Upper lobe of right lung (tissue), 1 donor: ENCODE measurements at regions not wholly inside any gene's neighbourhood (a gene's known extent, or its start where the extent isn't known, plus 50 kb on each side); places are given as distances from the start of the nearest gene placed in this dataset.

Experiments
- ATAC-seq: fragments of 200-7000 bp; cut with Tn5 transposase; one replicate; pipeline ENCODE4 v1.9.1; 2020; ENCODE audit warnings: mild to moderate bottlenecking, moderate library complexity
- DNase-seq: peaks from one replicate; pipeline ENCODE4 v3.0.0-alpha.2; 2020
- H3K27ac ChIP-seq: fragments of 200-600 bp; one replicate; pipeline ENCODE4 v1.8.0; 2022
- H3K27me3 ChIP-seq: fragments of 200-600 bp; one replicate; pipeline ENCODE4 v1.8.0; 2022; ENCODE audit warnings: mild to moderate bottlenecking
- H3K36me3 ChIP-seq: fragments of 200-600 bp; one replicate; pipeline ENCODE4 v1.8.0; 2022
- H3K4me1 ChIP-seq: fragments of 200-600 bp; one replicate; pipeline ENCODE4 v1.8.0; 2022
- H3K4me3 ChIP-seq: fragments of 200-600 bp; one replicate; pipeline ENCODE4 v1.8.0; 2022; ENCODE audit warnings: mild to moderate bottlenecking
- H3K9me3 ChIP-seq: fragments of 200-600 bp; one replicate; pipeline ENCODE4 v1.8.0; 2022
- CTCF ChIP-seq: fragments of 200-600 bp; IDR thresholded peaks from one replicate; pipeline ENCODE4 v1.8.0; 2022; ENCODE audit warnings: antibody characterized with exemption
- intact Hi-C: fragments of 100-400 bp; cut with DNase I; formaldehyde crosslinking; loops from one replicate; pipeline ENCODE4 v1.11.0; 2022
- donor health status: DM: no; HTN: yes; CAD: no; lungs with severe emphysema.

- intact Hi-C loops = no loop called here
- H3K27ac ChIP-seq = no peak overlapping the region
- H3K36me3 ChIP-seq = no peaks in the 10 kb centered on the region
- ATAC-seq = no peak
- no peak for TF ChIP-seq CTCF
- no peaks in the 10 kb centered on the region for H3K9me3 ChIP-seq
- no peaks in the 10 kb centered on the region for H3K4me1 ChIP-seq
- no peak overlapping the region for H3K4me3 ChIP-seq
- H3K27me3 ChIP-seq = peaks cover 7% of the 10 kb centered on the region
- DNase-seq = no peak
These were observed 432.4 kb upstream of the RASGEF1B start for GRCh38 chr4:81904121-81904520.

DNA sequence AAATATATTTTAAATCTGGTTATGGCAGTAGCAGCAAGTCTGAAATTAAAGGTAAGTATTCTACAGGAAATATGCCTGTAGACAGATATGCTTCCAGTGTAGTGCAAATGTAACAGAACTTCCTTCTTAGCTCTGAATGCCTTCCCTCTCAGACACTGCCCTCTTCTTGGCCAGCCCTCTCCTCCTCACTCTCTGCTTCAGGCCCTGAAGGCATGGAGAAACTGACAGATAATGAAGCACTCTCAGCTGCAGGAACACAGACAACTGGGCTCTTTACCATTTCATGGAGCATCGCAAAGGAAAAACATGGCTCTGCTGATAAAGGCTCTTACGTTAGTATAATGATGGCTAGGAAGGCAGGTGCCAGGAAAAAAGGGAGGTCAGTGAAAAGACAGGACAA lies 431.5 kb upstream of the RASGEF1B start:
- TF ChIP-seq CTCF = no peak
- no peaks in the 10 kb centered on the region for H3K9me3 ChIP-seq
- intact Hi-C loops = no loop called here
- H3K4me3 ChIP-seq = no peak overlapping the region
- no peak for DNase-seq
- no peaks in the 10 kb centered on the region for H3K4me1 ChIP-seq
- peaks cover 7% of the 10 kb centered on the region for H3K27me3 ChIP-seq
- H3K36me3 ChIP-seq = no peaks in the 10 kb centered on the region
- no peak for ATAC-seq
- H3K27ac ChIP-seq = no peak overlapping the region

DNA sequence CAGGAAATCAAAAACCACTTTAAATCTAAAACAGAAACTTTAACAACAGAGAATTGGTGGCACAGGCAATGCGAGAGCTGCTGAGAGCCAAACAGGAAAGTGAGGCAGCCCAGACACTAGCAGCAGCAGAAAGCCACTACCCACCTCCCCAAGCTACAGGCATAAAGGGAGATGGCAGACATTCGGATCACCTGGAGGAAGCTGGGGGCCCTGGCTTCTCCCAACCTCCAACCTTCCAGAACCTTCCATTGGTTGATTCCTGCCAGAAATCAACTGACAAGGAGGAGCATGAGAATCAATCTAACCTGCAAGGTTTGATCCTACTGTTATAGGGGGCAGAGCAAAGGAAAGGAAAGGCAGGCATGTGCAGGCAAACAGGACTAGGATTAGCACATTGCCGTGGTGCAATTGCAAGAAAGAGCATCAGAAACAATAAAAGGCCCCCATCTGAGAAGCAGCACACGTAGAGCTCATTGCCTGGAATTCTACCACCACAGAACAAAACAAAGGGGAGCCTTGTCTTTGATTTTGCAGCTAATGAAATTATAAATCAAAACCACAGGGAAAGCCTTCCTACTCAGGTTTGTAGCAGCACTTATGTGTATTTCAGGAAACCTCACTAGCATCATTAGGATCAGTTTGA lies 427.3 kb upstream of the RASGEF1B start:
- DNase-seq = no peak

DNA sequence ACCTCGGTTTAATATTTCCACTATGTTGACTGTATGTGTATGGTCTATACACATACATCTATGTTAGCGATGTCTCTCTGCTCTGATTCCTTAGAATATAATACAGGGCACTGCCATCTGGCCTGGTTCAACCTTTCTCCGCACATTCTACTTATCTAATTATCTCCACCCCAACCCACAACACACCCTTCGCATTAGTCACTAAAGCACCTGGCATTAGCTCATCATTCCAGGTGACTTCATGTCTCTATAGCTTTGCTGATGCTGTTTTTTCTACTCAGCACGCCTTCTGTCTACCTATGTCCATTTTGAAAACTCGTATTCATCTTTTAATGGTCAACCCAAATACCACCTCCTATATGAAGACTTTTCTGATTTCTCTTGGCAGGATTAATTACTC lies 425.2 kb upstream of the RASGEF1B start:
- DNase-seq (no peak), ATAC-seq (no peak)
- Histone ChIP-seq H3K27ac (no peak overlapping the region), H3K27me3 (peaks cover 3% of the 10 kb centered on the region), H3K4me3 (no peak overlapping the region), H3K36me3 (no peaks in the 10 kb centered on the region), H3K4me1 (no peaks in the 10 kb centered on the region), H3K9me3 (no peaks in the 10 kb centered on the region)
- intact Hi-C loops = no loop called here
- TF ChIP-seq CTCF = no peak

More for the DNA sequence above, 427.3 kb upstream of the RASGEF1B start:
- no peak overlapping the region for H3K4me3 ChIP-seq
- H3K9me3 ChIP-seq = no peaks in the 10 kb centered on the region
- H3K36me3 ChIP-seq = no peaks in the 10 kb centered on the region
- ATAC-seq = no peak
- no peaks in the 10 kb centered on the region for H3K4me1 ChIP-seq
- intact Hi-C loops = no loop called here
- TF ChIP-seq CTCF = no peak
- peaks cover 3% of the 10 kb centered on the region for H3K27me3 ChIP-seq
- no peak overlapping the region for H3K27ac ChIP-seq

- Histone ChIP-seq H3K9me3 (no peaks in the 10 kb centered on the region), H3K4me3 (no peak overlapping the region), H3K36me3 (no peaks in the 10 kb centered on the region), H3K4me1 (no peaks in the 10 kb centered on the region), H3K27me3 (no peaks in the 10 kb centered on the region), H3K27ac (no peak overlapping the region)
- TF ChIP-seq CTCF = no peak
- DNase-seq (no peak), ATAC-seq (no peak)
- intact Hi-C loops = no loop called here
These were observed 419.6 kb upstream of the RASGEF1B start for GRCh38 chr4:81891005-81891996.
